HepG2 (cell line): ENCODE measurements at regions not wholly inside any gene's neighbourhood (a gene's known extent, or its start where the extent isn't known, plus 50 kb on each side); places are given as distances from the start of the nearest gene placed in this dataset.

ENCODE experiments used
- ATAC-seq: fragments of 200-7000 bp; cut with Tn5 transposase; 3 replicates; pipeline ENCODE4 v1.9.1; 2020; ENCODE audit warnings: mild to moderate bottlenecking, moderate library complexity
- BruUV-seq: library from RNA; stranded (reverse); fragments of 400-500 nt; replicated peaks from 2 replicates; lab custom pipeline; 2021; lab: Mats Ljungman, UMichigan
- CTCF ChIA-PET: fragments of 300-600 bp; formaldehyde crosslinking; extraction: SDS; loops from one replicate; lab custom pipeline; 2021; ENCODE audit warnings: low total read pairs, inconsistent platforms, low intra/inter-chr PET ratio; lab: Yijun Ruan, JAX
- POLR2A ChIA-PET: fragments of 350-600 bp; sonication (Branson Sonifier 250); formaldehyde crosslinking; loops from one replicate; lab custom pipeline; 2020; ENCODE audit warnings: antibody characterized with exemption, inconsistent platforms; lab: Yijun Ruan, JAX
- DNase-seq: peaks from one replicate; pipeline ENCODE4 v3.0.0-alpha.2; 2015; ENCODE audit warnings: low spot score
- FAIRE-seq: peaks from 3 replicates; lab custom pipeline; 2011; peaks lifted over from hg19 to GRCh38; lab: Jason Lieb, UNC
- H2AFZ ChIP-seq: one replicate; pipeline ENCODE4 v1.6.1; 2011; ENCODE audit warnings: low read length, inconsistent platforms
- H3K27ac ChIP-seq: fragments of 300-600 bp; 3 replicates; pipeline ENCODE4 v1.8.0; 2011; ENCODE audit warnings: mixed run types, mild to moderate bottlenecking, mixed read lengths, low read length, inconsistent platforms; ENCODE audit not compliant: insufficient read depth; ENCODE audit errors: extremely low read length
- H3K27me3 ChIP-seq, 2 experiments: fragments of 200-600 bp in 1 of 2; 2 replicates in 1 of 2; 3 replicates in 1 of 2; pipeline versions ENCODE4 v1.6.0 to v1.8.0; 2011; ENCODE audit warnings: low read length in 2 of 2, mild to moderate bottlenecking in 2 of 2, moderate library complexity in 2 of 2, inconsistent platforms in 1 of 2; ENCODE audit not compliant: insufficient read depth in 2 of 2, control insufficient read depth in 1 of 2
- H3K36me3 ChIP-seq, 2 experiments: fragments of 200-600 bp in 1 of 2; replicated peaks in 1 of 2; 2 replicates in 1 of 2; 3 replicates in 1 of 2; pipeline versions ENCODE4 v1.5.1 to v1.8.0; 2011; ENCODE audit warnings: low read length in 2 of 2, inconsistent platforms in 1 of 2; ENCODE audit not compliant: insufficient read depth in 2 of 2, control insufficient read depth in 1 of 2
- H3K4me1 ChIP-seq: 2 replicates; pipeline ENCODE4 v1.5.1; 2012; ENCODE audit warnings: low read length, inconsistent platforms; ENCODE audit not compliant: insufficient read depth
- H3K4me2 ChIP-seq: 2 replicates; pipeline ENCODE4 v1.6.0; 2011; ENCODE audit warnings: low read depth, low read length, inconsistent platforms
- H3K4me3 ChIP-seq, 3 experiments: fragments of 200-600 bp in 1 of 3; sonication (generic), shearing (Covaris generic) in 1 of 3; replicated peaks in 1 of 3; 2 replicates each; pipeline ENCODE4 v1.5.1; 2011 to 2016; ENCODE audit warnings: low read length in 3 of 3, inconsistent platforms in 2 of 3, low read depth in 2 of 3, mild to moderate bottlenecking in 2 of 3, control low read depth in 1 of 3, mixed read lengths in 1 of 3; ENCODE audit not compliant: insufficient read depth in 1 of 3
- H3K79me2 ChIP-seq: one replicate; pipeline ENCODE4 v1.6.1; 2011; ENCODE audit warnings: low read length, inconsistent platforms; ENCODE audit not compliant: insufficient read depth
- H3K9ac ChIP-seq: 2 replicates; pipeline ENCODE4 v1.6.0; 2011; ENCODE audit warnings: mild to moderate bottlenecking, low read depth, low read length, inconsistent platforms; ENCODE audit not compliant: insufficient read depth
- H3K9me3 ChIP-seq: 2 replicates; pipeline ENCODE4 v1.5.1; 2012; ENCODE audit warnings: mild to moderate bottlenecking, low read length
- H4K20me1 ChIP-seq: 2 replicates; pipeline ENCODE4 v1.6.0; 2011; ENCODE audit warnings: inconsistent platforms, mild to moderate bottlenecking, low read length, moderate library complexity; ENCODE audit not compliant: insufficient read depth
- AHR ChIP-seq: IDR thresholded peaks from 2 replicates; pipeline ENCODE4 v1.6.1; 2018; ENCODE audit warnings: missing genetic modification reagents, missing compliant biosample characterization
- IKZF1 ChIP-seq: fragments of 450-650 bp; IDR thresholded peaks from 2 replicates; pipeline ENCODE4 v1.7.1; 2016
- KLF11 ChIP-seq: IDR thresholded peaks from 2 replicates; pipeline ENCODE4 v1.6.1; 2016; ENCODE audit warnings: missing compliant biosample characterization
- MLLT10 ChIP-seq: sonication (generic); formaldehyde crosslinking; IDR thresholded peaks from 2 replicates; pipeline ENCODE4 v1.4.0; 2020; ENCODE audit warnings: missing genetic modification reagents
- ZNF780A ChIP-seq: sonication (generic); formaldehyde crosslinking; IDR thresholded peaks from 2 replicates; pipeline ENCODE4 v1.8.0; 2022; ENCODE audit warnings: mild to moderate bottlenecking, missing genetic modification reagents, moderate library complexity
- WGBS: methylation state at CpG from one replicate; pipeline ENCODE4 v1.1.6; 2017; ENCODE audit warnings: low lambda C conversion rate; 5-methylcytosine and 5-hydroxymethylcytosine counted together
- in situ Hi-C: cut with HindIII; loops from 2 replicates; pipeline ENCODE4 v1.10.0; 2017; ENCODE audit warnings: low pct_unique_long_range_greater_than_20kb; ENCODE audit not compliant: extremely low pct_ligation_motif_present
- intact Hi-C: fragments of 100-400 bp; cut with micrococcal nuclease; formaldehyde crosslinking; loops from one replicate; pipeline ENCODE4 v1.10.0; 2022; ENCODE audit not compliant: unreplicated experiment
- TF ChIP-seq, protein P1 (sequence below): sonication (generic); formaldehyde crosslinking; IDR thresholded peaks from 2 replicates; pipeline ENCODE4 v1.5.1; 2020; ENCODE audit warnings: missing genetic modification reagents, mild to moderate bottlenecking, borderline replicate concordance
- TF ChIP-seq, protein P2 (sequence below): sonication (generic); formaldehyde crosslinking; IDR thresholded peaks from 2 replicates; pipeline ENCODE4 v1.4.0; 2020; ENCODE audit warnings: missing genetic modification reagents
- TF ChIP-seq, protein P3 (sequence below): sonication (generic); formaldehyde crosslinking; IDR thresholded peaks from 2 replicates; pipeline ENCODE4; 2020; ENCODE audit warnings: missing genetic modification reagents, mild to moderate bottlenecking, borderline replicate concordance
- TF ChIP-seq, protein P4 (sequence below): sonication (generic); formaldehyde crosslinking; IDR thresholded peaks from 2 replicates; pipeline ENCODE4 v1.4.0; 2020; ENCODE audit warnings: mild to moderate bottlenecking, missing genetic modification reagents

DNA sequence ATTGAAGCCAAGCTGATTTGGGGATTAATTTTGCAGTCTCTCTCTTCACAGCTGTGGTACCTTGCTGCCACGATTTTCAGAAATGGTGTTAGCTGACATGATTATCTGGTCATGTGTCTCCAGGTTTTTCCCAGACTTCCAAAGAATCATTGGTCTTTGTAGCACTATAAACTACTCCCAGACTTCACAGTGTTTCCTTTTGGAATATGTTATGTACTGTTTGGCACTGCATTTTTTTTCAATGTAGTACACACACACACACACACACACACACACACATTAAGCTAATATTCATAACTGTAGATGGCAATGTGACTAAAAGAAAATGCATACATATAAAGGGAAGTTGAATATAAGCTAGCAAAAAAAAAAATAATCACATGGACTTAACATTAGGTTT, 856.6 kb upstream of the SPRY2 start:
- intact Hi-C loops (no loop called here), in situ Hi-C loops (no loop called here)
- no peaks in the 10 kb centered on the region for H3K27me3 ChIP-seq
- H3K4me2 ChIP-seq = no peak overlapping the region
- no peaks in the 10 kb centered on the region for H3K36me3 ChIP-seq
- CTCF ChIA-PET = no interaction called here
- 0% methylated on average over 1 of the region's 1 CpG for WGBS
- no peaks in the 10 kb centered on the region for H3K79me2 ChIP-seq
- no peaks in the 10 kb centered on the region for H4K20me1 ChIP-seq
- no peak overlapping the region for H3K9ac ChIP-seq
- no peak for FAIRE-seq
- TF ChIP-seq MLLT10 (CRISPR knock-in tag) (no peak), ZNF780A (CRISPR knock-in tag) (no peak), IKZF1 (no peak), AHR (CRISPR knock-in tag) (no peak), KLF11 (CRISPR knock-in tag) (no peak)
- TF ChIP-seq, protein P1, sequence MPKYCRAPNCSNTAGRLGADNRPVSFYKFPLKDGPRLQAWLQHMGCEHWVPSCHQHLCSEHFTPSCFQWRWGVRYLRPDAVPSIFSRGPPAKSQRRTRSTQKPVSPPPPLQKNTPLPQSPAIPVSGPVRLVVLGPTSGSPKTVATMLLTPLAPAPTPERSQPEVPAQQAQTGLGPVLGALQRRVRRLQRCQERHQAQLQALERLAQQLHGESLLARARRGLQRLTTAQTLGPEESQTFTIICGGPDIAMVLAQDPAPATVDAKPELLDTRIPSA = no peak
- TF ChIP-seq, protein P2, sequence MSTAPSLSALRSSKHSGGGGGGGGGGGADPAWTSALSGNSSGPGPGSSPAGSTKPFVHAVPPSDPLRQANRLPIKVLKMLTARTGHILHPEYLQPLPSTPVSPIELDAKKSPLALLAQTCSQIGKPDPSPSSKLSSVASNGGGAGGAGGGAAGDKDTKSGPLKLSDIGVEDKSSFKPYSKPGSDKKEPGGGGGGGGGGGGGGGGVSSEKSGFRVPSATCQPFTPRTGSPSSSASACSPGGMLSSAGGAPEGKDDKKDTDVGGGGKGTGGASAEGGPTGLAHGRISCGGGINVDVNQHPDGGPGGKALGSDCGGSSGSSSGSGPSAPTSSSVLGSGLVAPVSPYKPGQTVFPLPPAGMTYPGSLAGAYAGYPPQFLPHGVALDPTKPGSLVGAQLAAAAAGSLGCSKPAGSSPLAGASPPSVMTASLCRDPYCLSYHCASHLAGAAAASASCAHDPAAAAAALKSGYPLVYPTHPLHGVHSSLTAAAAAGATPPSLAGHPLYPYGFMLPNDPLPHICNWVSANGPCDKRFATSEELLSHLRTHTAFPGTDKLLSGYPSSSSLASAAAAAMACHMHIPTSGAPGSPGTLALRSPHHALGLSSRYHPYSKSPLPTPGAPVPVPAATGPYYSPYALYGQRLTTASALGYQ (CRISPR knock-in tag) = no peak
- no TSS peak for BruUV-seq
- no peak overlapping the region for H3K4me3 ChIP-seq
- H3K4me1 ChIP-seq = no peaks in the 10 kb centered on the region
- no peak for ATAC-seq
- no peak for DNase-seq
- H3K9me3 ChIP-seq = peaks cover 17% of the 10 kb centered on the region
- no peak overlapping the region for H3K27ac ChIP-seq
- POLR2A ChIA-PET = no interaction called here
- H2AFZ ChIP-seq = no peak overlapping the region

DNA sequence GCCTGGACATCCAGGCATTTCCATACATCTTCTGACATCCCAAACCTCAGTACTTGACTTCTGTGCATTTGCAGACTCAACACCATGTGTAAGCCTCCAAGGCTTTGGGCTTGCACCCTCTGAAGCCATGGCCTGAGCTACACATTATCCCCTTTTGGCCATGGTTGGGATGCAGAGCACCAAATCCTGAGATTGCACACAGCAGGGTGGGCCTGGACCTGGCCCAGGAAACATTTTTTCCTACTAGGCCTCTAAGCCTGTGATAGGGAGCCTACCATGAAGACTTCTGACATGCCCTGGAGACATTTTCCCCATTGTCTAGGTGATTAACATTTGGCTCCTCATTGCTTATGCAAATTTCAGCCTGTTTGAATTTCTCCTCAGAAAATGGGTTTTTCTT, 853.4 kb upstream of the SPRY2 start:
- H3K27me3 ChIP-seq = no peaks in the 10 kb centered on the region
- no TSS peak for BruUV-seq
- no peaks in the 10 kb centered on the region for H4K20me1 ChIP-seq
- peaks cover 17% of the 10 kb centered on the region for H3K9me3 ChIP-seq
- CTCF ChIA-PET = no interaction called here
- POLR2A ChIA-PET = no interaction called here
- no peak overlapping the region for H3K9ac ChIP-seq
- intact Hi-C loops = no loop called here
- no peak overlapping the region for H2AFZ ChIP-seq
- H3K4me2 ChIP-seq = no peak overlapping the region
- no peak overlapping the region for H3K4me3 ChIP-seq
- FAIRE-seq (no peak), DNase-seq (no peak), ATAC-seq (no peak)
- no peaks in the 10 kb centered on the region for H3K4me1 ChIP-seq
- no peaks in the 10 kb centered on the region for H3K79me2 ChIP-seq
- H3K27ac ChIP-seq = no peak overlapping the region
- no peaks in the 10 kb centered on the region for H3K36me3 ChIP-seq
- in situ Hi-C loops = no loop called here
- TF ChIP-seq, protein P3, sequence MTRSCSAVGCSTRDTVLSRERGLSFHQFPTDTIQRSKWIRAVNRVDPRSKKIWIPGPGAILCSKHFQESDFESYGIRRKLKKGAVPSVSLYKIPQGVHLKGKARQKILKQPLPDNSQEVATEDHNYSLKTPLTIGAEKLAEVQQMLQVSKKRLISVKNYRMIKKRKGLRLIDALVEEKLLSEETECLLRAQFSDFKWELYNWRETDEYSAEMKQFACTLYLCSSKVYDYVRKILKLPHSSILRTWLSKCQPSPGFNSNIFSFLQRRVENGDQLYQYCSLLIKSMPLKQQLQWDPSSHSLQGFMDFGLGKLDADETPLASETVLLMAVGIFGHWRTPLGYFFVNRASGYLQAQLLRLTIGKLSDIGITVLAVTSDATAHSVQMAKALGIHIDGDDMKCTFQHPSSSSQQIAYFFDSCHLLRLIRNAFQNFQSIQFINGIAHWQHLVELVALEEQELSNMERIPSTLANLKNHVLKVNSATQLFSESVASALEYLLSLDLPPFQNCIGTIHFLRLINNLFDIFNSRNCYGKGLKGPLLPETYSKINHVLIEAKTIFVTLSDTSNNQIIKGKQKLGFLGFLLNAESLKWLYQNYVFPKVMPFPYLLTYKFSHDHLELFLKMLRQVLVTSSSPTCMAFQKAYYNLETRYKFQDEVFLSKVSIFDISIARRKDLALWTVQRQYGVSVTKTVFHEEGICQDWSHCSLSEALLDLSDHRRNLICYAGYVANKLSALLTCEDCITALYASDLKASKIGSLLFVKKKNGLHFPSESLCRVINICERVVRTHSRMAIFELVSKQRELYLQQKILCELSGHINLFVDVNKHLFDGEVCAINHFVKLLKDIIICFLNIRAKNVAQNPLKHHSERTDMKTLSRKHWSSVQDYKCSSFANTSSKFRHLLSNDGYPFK = no peak
- TF ChIP-seq, protein P4, sequence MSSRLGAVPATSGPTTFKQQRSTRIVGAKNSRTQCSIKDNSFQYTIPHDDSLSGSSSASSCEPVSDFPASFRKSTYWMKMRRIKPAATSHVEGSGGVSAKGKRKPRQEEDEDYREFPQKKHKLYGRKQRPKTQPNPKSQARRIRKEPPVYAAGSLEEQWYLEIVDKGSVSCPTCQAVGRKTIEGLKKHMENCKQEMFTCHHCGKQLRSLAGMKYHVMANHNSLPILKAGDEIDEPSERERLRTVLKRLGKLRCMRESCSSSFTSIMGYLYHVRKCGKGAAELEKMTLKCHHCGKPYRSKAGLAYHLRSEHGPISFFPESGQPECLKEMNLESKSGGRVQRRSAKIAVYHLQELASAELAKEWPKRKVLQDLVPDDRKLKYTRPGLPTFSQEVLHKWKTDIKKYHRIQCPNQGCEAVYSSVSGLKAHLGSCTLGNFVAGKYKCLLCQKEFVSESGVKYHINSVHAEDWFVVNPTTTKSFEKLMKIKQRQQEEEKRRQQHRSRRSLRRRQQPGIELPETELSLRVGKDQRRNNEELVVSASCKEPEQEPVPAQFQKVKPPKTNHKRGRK (CRISPR knock-in tag) = no peak
